BJ (cell line): ENCODE measurements at regions not wholly inside any gene's neighbourhood (a gene's known extent, or its start where the extent isn't known, plus 50 kb on each side); places are given as distances from the start of the nearest gene placed in this dataset.

Source experiments
- CTCF ChIA-PET: fragments of 350-600 bp; formaldehyde crosslinking; extraction: SDS; loops from one replicate; lab custom pipeline; 2021; ENCODE audit warnings: antibody characterized with exemption, inconsistent platforms; lab: Yijun Ruan, JAX
- POLR2A ChIA-PET: fragments of 300-600 bp; sonication (Branson Sonifier 250); formaldehyde crosslinking; extraction: SDS; loops from one replicate; lab custom pipeline; 2021; ENCODE audit warnings: antibody characterized with exemption; lab: Charles Lee
- DNase-seq: peaks from one replicate; pipeline ENCODE4 v3.0.0-alpha.2; 2011; ENCODE audit warnings: low read depth
- H3K27me3 ChIP-seq: 2 replicates; pipeline ENCODE4 v1.6.0; 2011; ENCODE audit warnings: low read length; ENCODE audit not compliant: control insufficient read depth, insufficient read depth
- H3K36me3 ChIP-seq: 2 replicates; pipeline ENCODE4 v1.5.1; 2011; ENCODE audit warnings: low read length; ENCODE audit not compliant: control insufficient read depth, insufficient read depth
- H3K4me3 ChIP-seq: 2 replicates; pipeline ENCODE4 v1.5.1; 2011; ENCODE audit warnings: low read depth, mild to moderate bottlenecking, control low read depth, low read length
- TF ChIP-seq, protein P1 (sequence below): IDR thresholded peaks from 2 replicates; pipeline ENCODE4 v1.5.1; 2011; ENCODE audit warnings: low read depth, mild to moderate bottlenecking, control low read depth, inconsistent platforms, low read length, moderate library complexity; ENCODE audit not compliant: insufficient read depth

- H3K27me3 ChIP-seq, result no peaks in the 10 kb centered on the region
- ChIA-PET POLR2A (no interaction called here), CTCF (interaction anchor here (0.7 to 1.2 kb wide), 2 partner anchors 54 to 247 kb away, joined by 3 read pairs; partner anchors contain the start of gene ADAMTS5)
- TF ChIP-seq, protein P1, sequence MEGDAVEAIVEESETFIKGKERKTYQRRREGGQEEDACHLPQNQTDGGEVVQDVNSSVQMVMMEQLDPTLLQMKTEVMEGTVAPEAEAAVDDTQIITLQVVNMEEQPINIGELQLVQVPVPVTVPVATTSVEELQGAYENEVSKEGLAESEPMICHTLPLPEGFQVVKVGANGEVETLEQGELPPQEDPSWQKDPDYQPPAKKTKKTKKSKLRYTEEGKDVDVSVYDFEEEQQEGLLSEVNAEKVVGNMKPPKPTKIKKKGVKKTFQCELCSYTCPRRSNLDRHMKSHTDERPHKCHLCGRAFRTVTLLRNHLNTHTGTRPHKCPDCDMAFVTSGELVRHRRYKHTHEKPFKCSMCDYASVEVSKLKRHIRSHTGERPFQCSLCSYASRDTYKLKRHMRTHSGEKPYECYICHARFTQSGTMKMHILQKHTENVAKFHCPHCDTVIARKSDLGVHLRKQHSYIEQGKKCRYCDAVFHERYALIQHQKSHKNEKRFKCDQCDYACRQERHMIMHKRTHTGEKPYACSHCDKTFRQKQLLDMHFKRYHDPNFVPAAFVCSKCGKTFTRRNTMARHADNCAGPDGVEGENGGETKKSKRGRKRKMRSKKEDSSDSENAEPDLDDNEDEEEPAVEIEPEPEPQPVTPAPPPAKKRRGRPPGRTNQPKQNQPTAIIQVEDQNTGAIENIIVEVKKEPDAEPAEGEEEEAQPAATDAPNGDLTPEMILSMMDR, result peak; percentile 35
- no peak for DNase-seq
- no peak overlapping the region for H3K4me3 ChIP-seq
- no peaks in the 10 kb centered on the region for H3K36me3 ChIP-seq
Measured at GRCh38 chr21:27213303-27213702, 246.4 kb upstream of the ADAMTS5 start.

DNA sequence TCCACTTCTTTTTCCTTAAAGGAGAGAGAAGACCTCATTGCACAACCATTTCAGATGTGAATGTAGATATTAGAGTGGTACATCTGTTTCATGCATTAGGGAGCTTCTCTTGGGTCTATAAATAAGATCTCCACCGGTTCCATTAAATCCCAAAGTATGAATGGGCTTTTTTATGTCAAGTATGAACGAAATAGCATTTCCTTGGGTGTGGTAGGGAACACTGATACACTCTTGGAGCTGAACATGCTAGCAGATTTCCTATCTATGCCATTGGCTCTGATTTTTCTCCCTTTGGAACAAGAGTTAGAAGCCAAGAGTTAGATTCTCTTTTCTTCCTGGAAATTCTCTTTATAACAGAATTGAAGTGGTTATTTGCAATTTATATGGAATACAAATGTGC is 245.6 kb upstream of the ADAMTS5 start:
- POLR2A ChIA-PET, result no interaction called here

DNA sequence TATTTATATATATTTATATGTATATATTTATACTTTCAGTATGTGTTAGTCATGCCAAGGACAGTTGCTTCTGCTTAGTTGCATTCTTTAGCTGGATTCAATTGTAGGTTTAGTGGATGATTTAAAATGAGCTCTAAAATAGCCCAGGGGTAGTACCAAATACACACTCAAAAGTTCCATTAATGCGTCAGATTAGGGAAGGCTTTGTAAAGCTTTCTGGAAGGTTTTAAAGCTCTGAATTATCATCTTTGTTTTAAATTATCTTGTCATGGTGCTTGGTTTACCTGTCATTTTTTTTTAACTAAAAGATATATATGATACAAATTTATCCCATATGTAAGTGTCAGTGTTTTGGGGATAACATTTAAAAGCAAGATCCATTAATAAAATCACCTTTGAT is 242.7 kb upstream of the ADAMTS5 start:
- H3K27me3 ChIP-seq, result no peaks in the 10 kb centered on the region
- H3K36me3 ChIP-seq, result no peaks in the 10 kb centered on the region
- ChIA-PET CTCF (interaction anchor here (1.2 kb wide), 1 partner anchor 358 kb away, joined by 5 read pairs; no protein-coding TSS in a partner anchor), POLR2A (no interaction called here)
- no peak for DNase-seq
- TF ChIP-seq, protein P1, result no peak
- no peak overlapping the region for H3K4me3 ChIP-seq

More for the DNA sequence above, 245.6 kb upstream of the ADAMTS5 start:
- TF ChIP-seq, protein P1, result no peak
- Histone ChIP-seq H3K36me3 (no peaks in the 10 kb centered on the region), H3K27me3 (no peaks in the 10 kb centered on the region), H3K4me3 (no peak overlapping the region)
- CTCF ChIA-PET, result interaction anchor here (0.9 to 1.2 kb wide), 3 partner anchors 8 to 68 kb away, joined by 3 read pairs; no protein-coding TSS in a partner anchor
- no peak for DNase-seq

DNA sequence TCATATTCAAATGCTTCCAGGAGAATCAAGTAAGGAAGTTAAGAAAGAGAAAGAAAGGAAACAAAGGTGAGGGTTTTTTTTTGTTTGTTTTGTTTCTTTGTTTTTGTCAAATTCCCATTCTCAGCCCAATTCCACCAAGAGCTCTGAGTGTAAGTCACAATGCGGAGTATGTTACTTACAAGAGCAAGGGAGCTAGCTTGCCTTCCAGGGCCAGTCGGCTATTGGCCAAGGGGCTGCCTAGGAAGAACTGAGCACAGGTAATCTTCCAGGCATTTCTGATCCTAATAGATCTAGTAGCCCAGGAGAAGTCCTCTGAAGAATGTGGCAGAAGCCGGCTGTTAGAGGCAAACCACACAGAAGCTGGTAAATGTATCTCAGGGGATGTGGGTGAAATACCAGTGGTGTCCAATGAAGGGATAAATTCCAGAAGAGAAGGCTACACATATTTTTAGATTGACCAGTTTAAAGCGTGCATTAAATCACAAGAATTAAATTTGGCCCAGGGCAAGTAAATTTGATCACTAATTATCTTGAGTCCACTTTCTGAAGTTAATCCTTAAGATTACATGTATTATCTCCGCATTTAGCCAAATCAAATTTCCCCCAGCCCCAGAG is 239.6 kb upstream of the ADAMTS5 start:
- no peak overlapping the region for H3K4me3 ChIP-seq
- no peaks in the 10 kb centered on the region for H3K36me3 ChIP-seq
- ChIA-PET POLR2A (interaction anchor here (1.0 kb wide), 1 partner anchor 364 kb away, joined by 3 read pairs; no protein-coding TSS in a partner anchor), CTCF (interaction anchor here (1.5 kb wide), 1 partner anchor 19 kb away, joined by 4 read pairs; no protein-coding TSS in a partner anchor)
- TF ChIP-seq, protein P1, result no peak
- DNase-seq, result no peak
- no peaks in the 10 kb centered on the region for H3K27me3 ChIP-seq

- H3K4me3 ChIP-seq, result no peak overlapping the region
- ChIA-PET POLR2A (interaction anchor here (0.6 kb wide), 1 partner anchor 335 kb away, joined by 6 read pairs; no protein-coding TSS in a partner anchor), CTCF (no interaction called here)
- TF ChIP-seq, protein P1, result no peak
- no peak for DNase-seq
- H3K27me3 ChIP-seq, result no peaks in the 10 kb centered on the region
- H3K36me3 ChIP-seq, result no peaks in the 10 kb centered on the region
Measured at GRCh38 chr21:27202301-27202700, 235.4 kb upstream of the ADAMTS5 start.
